ENCODE measurements at regions not wholly inside any gene's neighbourhood (a gene's known extent, or its start where the extent isn't known, plus 50 kb on each side); places are given as distances from the start of the nearest gene placed in this dataset.

- TF ChIP-seq CTCF (conservative IDR thresholded peaks at IDR 0.05; ENCODE audit: low read depth, low read length) (no peak), EZH2 (IDR thresholded peaks at IDR 0.05; ENCODE audit: borderline replicate concordance, low read depth, low read length, poor library complexity, severe bottlenecking) (no peak)
These were observed 201.1 kb downstream of the GLRX3 start for GRCh38 chr10:130337305-130337640.

Data from A673 (cell line).